GM19468 (cell line): ENCODE measurements at regions not wholly inside any gene's neighbourhood (a gene's known extent, or its start where the extent isn't known, plus 50 kb on each side); places are given as distances from the start of the nearest gene placed in this dataset.
A peak's percentile ranks its signal among the peaks of the same experiment; 100 is the strongest.
"Not testable (repeated sequence)": the region's sequence is repeated elsewhere in the genome, so short reads cannot be mapped to it uniquely, and the experiment has no call there.

Experiments used
- ATAC-seq: cut with Tn5 transposase; IDR thresholded peaks from one replicate; pipeline ENCODE4 v1.9.1; 2021; ENCODE audit warnings: mild to moderate bottlenecking, moderate library complexity, moderate number of reproducible peaks; ENCODE audit not compliant: unreplicated experiment; ENCODE audit errors: extremely low read depth

DNA sequence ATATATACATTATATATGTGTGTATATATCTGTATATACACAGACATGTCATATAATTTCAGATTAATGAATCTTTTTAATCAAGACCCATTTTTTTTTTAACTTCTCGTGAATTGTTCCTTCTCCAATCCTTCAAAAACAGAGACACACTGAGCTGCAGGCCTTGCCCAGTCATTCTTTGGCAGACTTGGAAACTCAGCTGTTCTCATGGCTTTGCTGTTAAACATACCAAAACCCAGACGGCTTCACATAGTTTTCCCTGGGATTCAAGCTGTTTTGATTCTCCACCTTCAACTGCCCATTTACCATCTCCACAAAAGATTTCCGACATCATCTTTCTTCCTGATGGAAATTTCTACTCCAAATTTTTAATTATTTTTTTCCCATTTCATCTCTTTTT, 148.7 kb downstream of the KCNJ2 start:
- no peak for ATAC-seq

GRCh38 chr17:70319516-70319915, 150.2 kb downstream of the KCNJ2 start:
- ATAC-seq: no peak

DNA sequence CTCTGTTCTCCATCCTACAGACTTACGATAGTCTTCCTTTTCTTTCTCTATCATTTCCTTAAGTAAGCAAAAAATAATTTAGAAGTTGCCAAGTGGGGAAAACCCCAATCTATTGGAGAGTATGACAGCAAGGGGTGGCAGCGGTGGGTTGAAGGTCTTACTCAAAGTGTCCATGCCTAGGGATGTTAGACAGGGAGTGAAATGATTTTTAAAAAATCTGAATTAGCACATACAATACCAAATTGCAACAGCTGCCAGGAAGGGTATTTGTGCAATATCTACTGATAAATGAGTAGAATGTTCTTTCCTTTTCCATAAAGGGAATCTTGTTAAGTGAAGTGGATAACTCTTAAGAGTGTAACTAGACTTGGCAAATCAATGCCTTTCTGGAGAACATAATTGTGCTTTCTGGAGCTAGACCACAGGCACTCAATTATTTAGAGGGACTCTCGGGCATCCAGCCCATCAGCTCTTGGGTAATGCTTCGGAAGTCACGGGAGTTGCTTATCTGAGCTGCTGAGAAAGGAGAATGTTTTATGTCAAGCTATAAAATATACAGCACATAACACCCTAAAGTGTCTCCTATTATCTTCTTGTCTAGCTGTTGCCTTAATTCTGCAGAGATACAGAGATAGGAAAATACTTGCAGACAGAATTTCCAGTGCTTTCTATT, 151.5 kb downstream of the KCNJ2 start:
- no peak for ATAC-seq

DNA sequence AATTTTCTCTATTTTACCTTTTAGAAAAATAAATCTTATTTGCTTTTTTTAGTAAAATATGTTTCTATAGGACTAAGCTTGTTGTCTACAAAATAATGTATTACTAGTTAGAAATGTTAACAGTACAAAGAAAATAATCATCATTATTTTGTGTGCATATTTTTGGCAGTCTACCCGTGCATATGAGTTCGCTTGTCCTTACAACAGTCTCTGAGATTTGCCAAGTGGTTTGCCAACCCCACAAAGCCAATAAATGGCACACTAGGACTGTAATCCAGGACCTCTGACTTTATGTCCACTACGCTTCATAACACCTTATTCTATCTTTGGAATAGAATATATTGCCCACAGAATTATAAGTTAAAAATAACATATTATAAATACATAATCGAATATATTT, 152.0 kb downstream of the KCNJ2 start:
- no peak for ATAC-seq

DNA sequence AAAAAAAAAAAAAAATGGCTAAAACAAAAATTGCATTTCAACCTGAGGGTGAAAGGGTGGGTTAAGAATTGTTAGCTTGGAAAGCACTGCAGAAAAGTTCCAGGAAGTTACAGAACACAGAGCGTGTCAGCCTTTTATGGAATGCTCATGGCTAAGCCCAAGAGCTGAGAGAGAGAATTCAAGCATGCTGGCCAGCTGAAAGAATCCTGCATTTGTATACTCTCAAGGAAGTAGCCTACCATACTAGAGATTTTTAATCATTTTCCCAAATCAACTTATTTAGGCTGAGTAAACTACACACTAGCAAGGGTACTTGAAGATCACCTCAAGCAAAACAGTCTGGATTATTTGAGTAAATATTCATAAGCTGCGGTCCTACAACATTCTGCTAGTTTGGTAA, 153.9 kb downstream of the KCNJ2 start:
- ATAC-seq: no peak

DNA sequence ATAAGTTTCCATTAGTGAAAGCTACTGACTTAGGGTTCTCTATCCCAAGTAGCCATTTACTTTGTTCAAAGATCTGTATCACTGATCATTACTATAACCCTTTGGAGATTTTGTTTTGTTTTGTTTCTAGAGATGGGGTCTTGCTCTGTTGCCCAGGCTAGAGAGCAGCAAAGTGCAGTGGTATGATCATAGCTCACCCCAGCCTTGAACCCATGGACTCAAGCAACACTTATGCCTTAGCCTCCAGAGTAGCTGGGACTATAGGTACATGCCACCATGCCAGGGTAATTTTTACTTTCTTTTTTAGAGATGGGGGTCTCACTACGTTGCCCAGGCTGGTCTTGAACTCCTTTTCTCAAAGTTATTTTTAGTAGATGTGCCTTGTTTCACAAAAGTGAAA, 154.7 kb downstream of the KCNJ2 start:
- ATAC-seq: no peak

- no peak for ATAC-seq
These were observed 157.9 kb downstream of the KCNJ2 start for GRCh38 chr17:70327279-70327678.

DNA sequence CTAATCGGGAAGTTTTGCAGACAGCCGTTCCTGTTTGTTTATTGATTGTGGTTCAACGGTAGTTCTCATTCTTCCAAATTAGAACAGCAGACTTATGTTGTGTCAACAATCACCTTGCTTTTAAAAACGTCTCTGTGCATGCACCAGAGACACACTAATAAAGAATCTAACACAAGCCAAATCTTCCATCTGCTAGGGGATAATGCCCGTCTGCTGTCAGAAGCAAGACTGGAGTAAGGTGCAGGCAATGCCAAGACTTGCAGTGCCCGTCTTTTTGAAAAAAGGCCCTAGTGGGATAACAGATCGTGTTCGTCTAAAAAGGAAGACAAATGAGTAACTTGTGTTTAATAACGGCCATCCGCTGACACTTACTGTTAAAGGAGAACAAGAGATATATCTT, 158.4 kb downstream of the KCNJ2 start:
- ATAC-seq: no peak

DNA sequence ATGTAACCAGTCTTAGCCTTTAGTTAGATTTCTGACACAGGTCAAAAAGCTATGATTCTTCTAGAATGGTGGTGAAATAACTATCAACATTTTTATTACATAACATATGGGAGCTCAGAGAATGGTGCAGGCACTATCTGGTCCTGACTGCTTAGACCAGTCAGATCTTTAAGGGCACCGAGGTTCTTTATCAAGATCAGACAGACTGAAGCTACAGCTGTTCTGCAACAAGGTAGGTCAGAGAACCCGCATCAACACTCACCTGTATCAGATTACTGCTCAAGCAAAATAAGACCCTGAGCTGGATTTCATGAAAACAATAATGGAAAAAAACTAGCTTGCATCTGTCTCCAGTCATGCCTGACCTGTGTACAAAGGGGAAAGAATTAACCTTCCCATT, 160.4 kb downstream of the KCNJ2 start:
- ATAC-seq: no peak

GRCh38 chr17:70331066-70331465, 161.7 kb downstream of the KCNJ2 start:
- ATAC-seq: not testable (repeated sequence)

- no peak for ATAC-seq
These were observed 163.3 kb downstream of the KCNJ2 start for GRCh38 chr17:70332356-70333210.

GRCh38 chr17:70336411-70336810, 167.1 kb downstream of the KCNJ2 start:
- ATAC-seq: no peak

DNA sequence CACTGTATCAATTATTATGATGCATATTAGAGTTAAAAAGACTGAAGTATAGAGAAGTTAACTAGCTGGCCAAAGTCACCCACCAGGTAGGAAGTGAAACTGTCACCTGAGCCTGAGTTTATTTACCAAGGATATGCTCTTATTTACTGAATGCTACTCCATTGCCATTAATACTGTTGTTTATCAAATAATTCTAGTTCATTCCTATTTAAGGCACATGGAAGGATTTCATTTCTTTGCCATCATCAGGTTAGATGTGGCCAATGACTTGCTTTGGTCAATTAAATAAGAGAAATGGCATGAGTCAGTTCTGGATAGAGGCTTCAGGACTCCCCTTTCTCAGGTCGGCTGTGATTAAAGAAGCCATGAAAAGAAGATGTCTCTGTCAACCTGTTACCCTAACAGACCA, 169.6 kb downstream of the KCNJ2 start:
- peak; percentile 44 for ATAC-seq

GRCh38 chr17:70343114-70343513, 173.8 kb downstream of the KCNJ2 start:
- ATAC-seq: no peak

DNA sequence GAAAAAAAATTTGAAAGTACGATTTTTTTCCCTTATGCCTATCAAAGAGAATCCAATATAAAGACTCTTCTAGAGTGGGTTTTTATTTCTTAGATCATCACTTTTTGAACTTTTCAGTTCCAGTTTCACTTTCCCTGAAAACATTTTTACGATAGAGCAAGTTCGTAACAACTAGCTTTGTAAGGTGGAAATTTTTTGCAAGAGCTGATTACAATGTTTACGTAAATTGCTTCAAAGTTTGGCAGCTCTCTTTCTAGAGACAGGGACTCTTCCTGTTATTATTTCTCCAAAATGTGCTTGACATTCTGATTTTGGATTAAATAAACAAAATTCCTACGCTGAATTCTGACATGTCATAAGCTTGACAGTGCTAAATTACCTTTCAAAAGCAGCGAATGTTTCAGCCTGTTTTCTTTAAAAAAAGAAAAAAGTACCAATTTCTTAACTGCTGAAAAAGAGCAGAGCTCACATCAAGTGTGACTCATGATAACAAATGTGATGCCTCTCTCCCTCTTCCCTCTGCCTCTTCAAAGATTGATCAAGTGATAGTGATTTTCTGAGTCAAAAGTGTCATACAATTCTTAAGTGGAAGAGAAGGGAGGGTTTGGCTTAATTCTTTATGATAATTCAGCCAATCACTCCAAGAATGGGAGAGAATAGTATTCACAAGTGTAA, 175.2 kb downstream of the KCNJ2 start:
- no peak for ATAC-seq

GRCh38 chr17:70345061-70345460, 175.7 kb downstream of the KCNJ2 start:
- ATAC-seq: no peak

DNA sequence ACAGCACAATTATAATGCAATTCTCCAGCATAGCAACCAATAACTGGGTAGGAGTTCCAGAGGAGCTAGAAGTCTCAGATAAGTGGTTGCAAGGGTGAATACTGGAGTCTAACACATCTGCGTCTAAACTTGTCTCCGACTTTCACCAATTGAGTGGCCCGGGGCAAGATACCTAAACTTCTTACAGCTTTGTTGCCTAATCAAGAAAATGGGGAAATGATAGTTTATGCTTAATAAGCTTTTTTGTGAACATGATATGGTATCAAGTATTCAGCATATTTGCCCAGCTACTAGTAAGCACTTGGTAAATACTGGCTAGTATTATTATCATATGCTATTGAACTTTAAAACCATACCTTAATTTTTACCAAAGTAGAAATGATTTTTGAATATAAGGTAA, 183.5 kb downstream of the KCNJ2 start:
- no peak for ATAC-seq

GRCh38 chr17:70353408-70354092, 184.2 kb downstream of the KCNJ2 start:
- peak; percentile 33 for ATAC-seq

DNA sequence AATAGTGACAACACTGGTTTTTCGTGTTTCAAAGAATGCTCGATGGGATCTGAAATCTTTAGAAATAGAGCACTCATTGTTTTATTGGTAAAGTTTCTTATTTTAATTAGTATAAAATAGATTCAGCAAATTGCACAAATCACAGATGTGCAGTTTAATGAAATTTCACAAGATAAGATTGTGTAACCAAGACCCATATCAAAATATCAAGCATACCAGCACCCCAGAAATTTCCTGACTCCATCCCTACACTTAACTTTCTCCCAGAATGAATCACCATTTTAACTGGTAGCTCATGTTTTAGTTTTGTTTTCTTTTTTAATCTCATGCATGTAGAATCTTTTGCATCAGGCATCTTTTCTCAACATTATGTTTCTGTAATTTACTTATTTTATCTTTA, 185.9 kb downstream of the KCNJ2 start:
- no peak for ATAC-seq

DNA sequence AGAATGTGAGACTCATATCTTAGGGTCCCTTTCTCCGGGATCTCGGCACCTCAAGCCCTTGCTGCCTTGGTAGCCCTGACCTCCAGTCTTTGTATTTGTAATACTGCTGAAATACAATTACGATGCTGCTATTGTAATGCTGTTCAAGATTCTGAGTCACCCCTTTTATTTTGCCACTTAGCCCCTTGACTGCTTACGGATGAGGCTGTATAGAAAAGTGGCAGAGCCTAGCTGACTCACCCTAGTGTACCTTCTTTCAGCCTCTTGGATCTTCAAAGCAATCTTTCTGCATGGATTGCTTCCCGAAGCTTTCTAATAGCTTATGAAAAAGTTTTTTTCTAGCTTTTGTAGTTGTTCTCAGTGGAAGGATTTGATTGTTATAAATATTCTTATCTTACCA, 187.9 kb downstream of the KCNJ2 start:
- ATAC-seq: no peak
